OCI-LY1 (cell line): ENCODE measurements at regions not wholly inside any gene's neighbourhood (a gene's known extent, or its start where the extent isn't known, plus 50 kb on each side); places are given as distances from the start of the nearest gene placed in this dataset.

Experiments used
- H2AFZ ChIP-seq: fragments of 200-600 bp; sonication (generic), shearing (Covaris generic); 2 replicates; pipeline ENCODE4 v1.6.0; 2014; ENCODE audit warnings: antibody characterized with exemption, mild to moderate bottlenecking, low read length
- H3F3A ChIP-seq: fragments of 200-600 bp; sonication (generic), shearing (Covaris generic); 2 replicates; pipeline ENCODE4 v1.6.0; 2014; ENCODE audit warnings: mild to moderate bottlenecking, antibody characterized with exemption, low read length, moderate library complexity; ENCODE audit not compliant: insufficient read depth
- H3K27ac ChIP-seq: fragments of 200-600 bp; sonication (generic); 2 replicates; pipeline ENCODE4 v1.5.1; 2014; ENCODE audit warnings: low read length, mixed run types, mild to moderate bottlenecking, low read depth; ENCODE audit not compliant: poor library complexity, severe bottlenecking
- H3K27me3 ChIP-seq: fragments of 200-600 bp; sonication (generic); 2 replicates; pipeline ENCODE4 v1.6.0; 2014; ENCODE audit warnings: antibody characterized with exemption, mild to moderate bottlenecking, low read length, moderate library complexity; ENCODE audit not compliant: insufficient read depth
- H3K36me3 ChIP-seq: fragments of 200-600 bp; sonication (generic); 2 replicates; pipeline ENCODE4 v1.6.1; 2014; ENCODE audit warnings: mild to moderate bottlenecking, antibody characterized with exemption, low read length, moderate library complexity, mixed read lengths; ENCODE audit not compliant: insufficient read depth
- H3K4me1 ChIP-seq: fragments of 200-600 bp; sonication (generic); 2 replicates; pipeline ENCODE4 v1.5.1; 2014; ENCODE audit warnings: mild to moderate bottlenecking, low read length, moderate library complexity; ENCODE audit not compliant: insufficient read depth, severe bottlenecking
- H3K4me2 ChIP-seq: fragments of 200-600 bp; sonication (generic), shearing (Covaris generic); 2 replicates; pipeline ENCODE4 v1.6.1; 2014; ENCODE audit warnings: low read length
- H3K4me3 ChIP-seq: fragments of 200-600 bp; sonication (generic); 2 replicates; pipeline ENCODE4 v1.5.1; 2014; ENCODE audit warnings: low read length, low read depth, mild to moderate bottlenecking, mixed read lengths; ENCODE audit not compliant: poor library complexity, severe bottlenecking
- H3K79me2 ChIP-seq: fragments of 200-600 bp; shearing (Covaris generic); 2 replicates; pipeline ENCODE4 v1.6.1; 2016; ENCODE audit warnings: mixed run types, low read length, mixed read lengths; ENCODE audit not compliant: insufficient read depth
- H3K9ac ChIP-seq: fragments of 200-600 bp; sonication (generic), shearing (Covaris generic); 2 replicates; pipeline ENCODE4 v1.6.1; 2014; ENCODE audit warnings: mild to moderate bottlenecking, low read length, mixed read lengths
- H3K9me2 ChIP-seq: fragments of 200-600 bp; sonication (generic), shearing (Covaris generic); 2 replicates; pipeline ENCODE4 v1.6.1; 2014; ENCODE audit warnings: low read depth, mild to moderate bottlenecking, low read length, mixed read lengths
- H3K9me3 ChIP-seq: fragments of 200-600 bp; shearing (Covaris generic); 2 replicates; pipeline ENCODE4 v1.6.1; 2014; ENCODE audit warnings: low read length, mixed read lengths
- H4K20me1 ChIP-seq: fragments of 200-600 bp; sonication (generic), shearing (Covaris generic); 2 replicates; pipeline ENCODE4 v1.6.0; 2016; ENCODE audit warnings: mild to moderate bottlenecking, low read length; ENCODE audit not compliant: insufficient read depth
- EZH2 ChIP-seq: fragments of 200-600 bp; sonication (generic), shearing (Covaris generic); IDR thresholded peaks from 2 replicates; pipeline ENCODE4 v1.8.0; 2017; ENCODE audit warnings: borderline replicate concordance, mixed run types, mild to moderate bottlenecking, antibody characterized with exemption, low read length, moderate library complexity, mixed read lengths
- TF ChIP-seq, protein P1 (sequence below): fragments of 200-600 bp; sonication (generic), shearing (Covaris generic); IDR thresholded peaks from 2 replicates; pipeline ENCODE4 v1.5.1; 2017; ENCODE audit warnings: mild to moderate bottlenecking, antibody characterized with exemption, low read length, moderate library complexity, mixed read lengths

DNA sequence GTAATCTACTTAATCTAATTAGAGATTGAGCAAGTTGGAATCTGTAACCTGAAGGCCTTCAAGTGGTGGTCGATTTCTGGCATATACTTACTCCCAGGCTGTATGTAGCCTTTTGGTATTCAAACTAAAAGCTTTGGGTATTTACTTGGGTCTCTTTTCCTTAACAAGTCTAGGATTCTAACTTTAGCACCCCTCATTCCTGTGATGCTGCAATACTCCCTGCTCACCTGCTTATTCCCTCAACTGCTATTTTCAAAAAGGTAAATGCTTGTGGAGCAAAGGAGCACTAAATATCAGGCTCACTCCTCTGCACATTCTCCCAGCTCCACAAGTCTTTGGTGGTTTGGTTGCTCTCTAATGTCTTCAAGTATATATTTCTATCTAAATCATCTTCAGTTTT lies 68.0 kb upstream of the CYYR1 start:
- no peaks in the 10 kb centered on the region for H3F3A ChIP-seq
- no peak overlapping the region for H3K4me2 ChIP-seq
- H3K9ac ChIP-seq = no peak overlapping the region
- no peak overlapping the region for H3K27ac ChIP-seq
- TF ChIP-seq, protein P1, sequence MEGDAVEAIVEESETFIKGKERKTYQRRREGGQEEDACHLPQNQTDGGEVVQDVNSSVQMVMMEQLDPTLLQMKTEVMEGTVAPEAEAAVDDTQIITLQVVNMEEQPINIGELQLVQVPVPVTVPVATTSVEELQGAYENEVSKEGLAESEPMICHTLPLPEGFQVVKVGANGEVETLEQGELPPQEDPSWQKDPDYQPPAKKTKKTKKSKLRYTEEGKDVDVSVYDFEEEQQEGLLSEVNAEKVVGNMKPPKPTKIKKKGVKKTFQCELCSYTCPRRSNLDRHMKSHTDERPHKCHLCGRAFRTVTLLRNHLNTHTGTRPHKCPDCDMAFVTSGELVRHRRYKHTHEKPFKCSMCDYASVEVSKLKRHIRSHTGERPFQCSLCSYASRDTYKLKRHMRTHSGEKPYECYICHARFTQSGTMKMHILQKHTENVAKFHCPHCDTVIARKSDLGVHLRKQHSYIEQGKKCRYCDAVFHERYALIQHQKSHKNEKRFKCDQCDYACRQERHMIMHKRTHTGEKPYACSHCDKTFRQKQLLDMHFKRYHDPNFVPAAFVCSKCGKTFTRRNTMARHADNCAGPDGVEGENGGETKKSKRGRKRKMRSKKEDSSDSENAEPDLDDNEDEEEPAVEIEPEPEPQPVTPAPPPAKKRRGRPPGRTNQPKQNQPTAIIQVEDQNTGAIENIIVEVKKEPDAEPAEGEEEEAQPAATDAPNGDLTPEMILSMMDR = no peak
- TF ChIP-seq EZH2 = no peak
- no peaks in the 10 kb centered on the region for H3K9me3 ChIP-seq
- H3K79me2 ChIP-seq = no peaks in the 10 kb centered on the region
- no peak overlapping the region for H2AFZ ChIP-seq
- H4K20me1 ChIP-seq = no peaks in the 10 kb centered on the region
- H3K4me3 ChIP-seq = no peak overlapping the region
- no peaks in the 10 kb centered on the region for H3K27me3 ChIP-seq
- no peaks in the 10 kb centered on the region for H3K36me3 ChIP-seq
- H3K9me2 ChIP-seq = no peaks in the 10 kb centered on the region
- H3K4me1 ChIP-seq = no peaks in the 10 kb centered on the region

DNA sequence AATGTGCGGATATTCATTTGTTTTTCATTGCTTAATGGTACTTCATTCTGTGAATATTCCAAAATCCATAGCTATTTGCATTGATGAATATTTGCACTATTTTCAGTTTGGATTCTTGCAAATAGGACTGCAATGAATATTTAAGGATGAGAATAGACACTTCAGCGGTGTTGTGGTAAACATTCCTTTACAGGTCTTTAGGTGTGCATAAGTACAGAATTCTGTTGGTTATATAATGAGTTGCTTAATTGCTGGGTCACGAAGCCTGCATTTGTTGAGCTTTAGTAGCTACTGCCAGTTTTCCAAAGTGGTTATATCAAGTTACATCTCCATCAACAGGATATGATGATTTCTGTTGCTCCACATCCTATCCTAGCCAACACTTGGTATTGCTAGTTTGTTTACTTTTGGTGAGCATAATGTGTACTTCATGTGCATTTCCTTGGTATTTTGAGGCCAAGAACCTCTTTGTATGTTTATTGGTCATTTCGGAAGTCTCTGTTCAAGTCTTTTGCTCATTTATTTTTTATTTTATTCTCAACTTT lies 64.2 kb upstream of the CYYR1 start:
- no peak overlapping the region for H2AFZ ChIP-seq
- no peaks in the 10 kb centered on the region for H3K27me3 ChIP-seq
- H3K9me3 ChIP-seq = no peaks in the 10 kb centered on the region
- H3F3A ChIP-seq = no peaks in the 10 kb centered on the region
- no peak overlapping the region for H3K9ac ChIP-seq
- H3K36me3 ChIP-seq = no peaks in the 10 kb centered on the region
- TF ChIP-seq, protein P1 = no peak
- TF ChIP-seq EZH2 = no peak
- H3K27ac ChIP-seq = no peak overlapping the region
- H3K9me2 ChIP-seq = no peaks in the 10 kb centered on the region
- H4K20me1 ChIP-seq = no peaks in the 10 kb centered on the region
- no peak overlapping the region for H3K4me3 ChIP-seq
- no peaks in the 10 kb centered on the region for H3K4me1 ChIP-seq
- H3K79me2 ChIP-seq = no peaks in the 10 kb centered on the region
- no peak overlapping the region for H3K4me2 ChIP-seq

DNA sequence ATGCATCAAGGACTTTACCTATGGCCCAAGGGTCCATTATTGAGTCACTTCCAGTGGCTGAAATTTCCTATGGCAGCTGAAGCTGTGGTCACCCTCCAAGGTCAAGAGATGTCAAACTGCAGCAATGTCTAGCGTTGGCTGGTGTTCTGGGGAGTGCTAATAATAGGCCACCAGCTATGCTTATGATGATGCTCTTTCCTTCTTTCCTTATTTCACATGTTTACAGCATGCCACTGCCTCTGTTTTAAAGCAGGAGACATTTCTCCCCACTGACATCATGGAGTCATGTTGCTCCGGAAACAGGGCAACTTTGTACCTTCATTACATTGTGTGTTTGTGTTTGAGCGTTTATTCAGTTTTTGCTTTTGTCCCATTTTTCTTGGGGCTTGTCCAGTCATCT lies 62.6 kb upstream of the CYYR1 start:
- Histone ChIP-seq H3K4me2 (no peak overlapping the region), H3K4me1 (no peaks in the 10 kb centered on the region), H3K9me3 (no peaks in the 10 kb centered on the region), H4K20me1 (no peaks in the 10 kb centered on the region), H3K36me3 (no peaks in the 10 kb centered on the region), H3K9ac (no peak overlapping the region), H3K79me2 (no peaks in the 10 kb centered on the region), H3K4me3 (no peak overlapping the region), H2AFZ (no peak overlapping the region), H3K27me3 (no peaks in the 10 kb centered on the region), H3F3A (no peaks in the 10 kb centered on the region), H3K27ac (no peak overlapping the region), H3K9me2 (no peaks in the 10 kb centered on the region)
- TF ChIP-seq, protein P1 = no peak
- no peak for TF ChIP-seq EZH2
